Fibroblast of lung (primary cell): ENCODE measurements at regions not wholly inside any gene's neighbourhood (a gene's known extent, or its start where the extent isn't known, plus 50 kb on each side); places are given as distances from the start of the nearest gene placed in this dataset.

ENCODE experiments used
- CTCF ChIP-seq, 2 donors: IDR thresholded peaks in 1 of 2; conservative IDR thresholded peaks in 1 of 2; 1 replicate in 1 of 2; 2 replicates in 1 of 2; pipeline ENCODE4 v1.5.1; 2011 to 2012; ENCODE audit warnings: low read length in 2 of 2, control low read depth in 1 of 2, inconsistent platforms in 1 of 2, low read depth in 1 of 2, mild to moderate bottlenecking in 1 of 2
- EZH2 ChIP-seq: IDR thresholded peaks from 2 replicates; pipeline ENCODE4 v1.5.1; 2012; ENCODE audit warnings: low read length, control low read depth, mild to moderate bottlenecking; ENCODE audit errors: missing control alignments

GRCh38 chr9:3600672-3601071 is 74.9 kb upstream of the RFX3 start:
- TF ChIP-seq EZH2 (no peak), CTCF (conservative IDR thresholded peaks at IDR 0.05 in 1 of 2, IDR thresholded peaks at IDR 0.05 in 1 of 2; ENCODE audit: low read depth in 1 of 2, low read length in 2 of 2) (no peak)
